HEK293 (cell line): ENCODE measurements at regions not wholly inside any gene's neighbourhood (a gene's known extent, or its start where the extent isn't known, plus 50 kb on each side); places are given as distances from the start of the nearest gene placed in this dataset.

Experiments used
- CTCF ChIA-PET: fragments of 350-600 bp; formaldehyde crosslinking; extraction: SDS; loops from one replicate; lab custom pipeline; 2021; ENCODE audit warnings: antibody characterized with exemption; lab: Yijun Ruan, JAX
- POLR2A ChIA-PET: fragments of 300-600 bp; formaldehyde crosslinking; extraction: SDS; loops from one replicate; lab custom pipeline; 2020; ENCODE audit warnings: antibody characterized with exemption, inconsistent platforms; lab: Yijun Ruan, JAX
- H3K27ac ChIP-seq: fragments of 200-500 bp; sonication (Bioruptor generic); 2 replicates; pipeline ENCODE4 v1.5.1; 2014; ENCODE audit warnings: low read depth, low read length, control low read depth, inconsistent platforms; ENCODE audit errors: extremely low read depth
- H3K36me3 ChIP-seq, 2 experiments: fragments of 200-500 bp in 1 of 2; sonication (Bioruptor generic) in 1 of 2; 1 replicate in 1 of 2; 2 replicates in 1 of 2; pipeline ENCODE4 v1.5.1; 2014 to 2017; ENCODE audit warnings: inconsistent platforms in 2 of 2, low read length in 2 of 2; ENCODE audit not compliant: control insufficient read depth in 2 of 2, insufficient read depth in 1 of 2
- H3K4me1 ChIP-seq: fragments of 200-500 bp; sonication (Bioruptor generic); 2 replicates; pipeline ENCODE4 v1.5.1; 2014; ENCODE audit warnings: mild to moderate bottlenecking, low read length, inconsistent platforms; ENCODE audit not compliant: control insufficient read depth, insufficient read depth
- H3K4me3 ChIP-seq: 2 replicates; pipeline ENCODE4 v1.5.1; 2011; ENCODE audit warnings: low read depth, mild to moderate bottlenecking, control low read depth, low read length, moderate library complexity
- H3K9me3 ChIP-seq: fragments of 200-500 bp; sonication (Bioruptor generic); 2 replicates; pipeline ENCODE4 v1.5.1; 2014; ENCODE audit warnings: low read depth, low read length, inconsistent platforms; ENCODE audit not compliant: control insufficient read depth, insufficient read depth
- GLI2 ChIP-seq: fragments of 450-650 bp; formaldehyde crosslinking; IDR thresholded peaks from 2 replicates; pipeline ENCODE4; 2017; ENCODE audit warnings: missing biosample characterization, missing genetic modification characterization, low read depth, borderline replicate concordance
- KLF1 ChIP-seq: fragments of 450-650 bp; formaldehyde crosslinking; IDR thresholded peaks from 2 replicates; pipeline ENCODE4 v1.5.1; 2016; ENCODE audit warnings: missing biosample characterization, missing genetic modification characterization
- KLF10 ChIP-seq: fragments of 450-650 bp; IDR thresholded peaks from 2 replicates; pipeline ENCODE4 v1.5.1; 2018; ENCODE audit warnings: missing biosample characterization, mild to moderate bottlenecking, missing genetic modification characterization
- PRDM2 ChIP-seq: fragments of 450-650 bp; formaldehyde crosslinking; IDR thresholded peaks from 2 replicates; pipeline ENCODE4 v1.5.1; 2016; ENCODE audit warnings: missing biosample characterization, missing genetic modification characterization, borderline replicate concordance
- SCRT2 ChIP-seq: fragments of 450-650 bp; formaldehyde crosslinking; IDR thresholded peaks from 2 replicates; pipeline ENCODE4 v1.5.1; 2016; ENCODE audit warnings: missing biosample characterization, missing genetic modification characterization
- ZFHX2 ChIP-seq: fragments of 450-650 bp; formaldehyde crosslinking; conservative IDR thresholded peaks from 2 replicates; pipeline ENCODE4 v1.5.1; 2016; ENCODE audit warnings: missing biosample characterization, missing genetic modification characterization
- ZNF133 ChIP-seq: fragments of 450-650 bp; formaldehyde crosslinking; IDR thresholded peaks from 2 replicates; pipeline ENCODE4 v1.5.1; 2016; ENCODE audit warnings: missing biosample characterization, missing genetic modification characterization
- ZNF184 ChIP-seq: fragments of 450-650 bp; IDR thresholded peaks from 2 replicates; pipeline ENCODE4 v1.5.1; 2018; ENCODE audit warnings: missing biosample characterization, mild to moderate bottlenecking, missing genetic modification characterization
- ZNF19 ChIP-seq: fragments of 450-650 bp; formaldehyde crosslinking; IDR thresholded peaks from 2 replicates; pipeline ENCODE4; 2016; ENCODE audit warnings: missing biosample characterization, missing genetic modification characterization, low read depth
- ZNF366 ChIP-seq: fragments of 450-650 bp; formaldehyde crosslinking; conservative IDR thresholded peaks from 2 replicates; pipeline ENCODE4 v1.5.1; 2016; ENCODE audit warnings: missing biosample characterization, missing genetic modification characterization
- ZNF473 ChIP-seq: fragments of 450-650 bp; formaldehyde crosslinking; IDR thresholded peaks from 2 replicates; pipeline ENCODE4 v1.5.1; 2017; ENCODE audit warnings: missing biosample characterization, missing genetic modification characterization
- ZNF514 ChIP-seq: fragments of 450-650 bp; formaldehyde crosslinking; IDR thresholded peaks from 2 replicates; pipeline ENCODE4 v1.5.1; 2016; ENCODE audit warnings: missing biosample characterization, missing genetic modification characterization
- ZNF518A ChIP-seq: fragments of 450-650 bp; formaldehyde crosslinking; conservative IDR thresholded peaks from 2 replicates; pipeline ENCODE4 v1.5.1; 2016; ENCODE audit warnings: low read depth, missing biosample characterization, missing genetic modification characterization
- ZNF600 ChIP-seq: fragments of 450-650 bp; formaldehyde crosslinking; IDR thresholded peaks from 2 replicates; pipeline ENCODE4 v1.5.1; 2016; ENCODE audit warnings: missing biosample characterization, missing genetic modification characterization
- ZNF639 ChIP-seq: fragments of 450-650 bp; formaldehyde crosslinking; IDR thresholded peaks from 2 replicates; pipeline ENCODE4 v1.5.1; 2016; ENCODE audit warnings: missing biosample characterization, missing genetic modification characterization
- ZNF692 ChIP-seq: fragments of 450-650 bp; formaldehyde crosslinking; IDR thresholded peaks from 2 replicates; pipeline ENCODE4 v1.5.1; 2016; ENCODE audit warnings: missing biosample characterization, missing genetic modification characterization
- ZNF776 ChIP-seq: fragments of 450-650 bp; formaldehyde crosslinking; IDR thresholded peaks from 2 replicates; pipeline ENCODE4 v1.5.0; 2017; ENCODE audit warnings: missing biosample characterization, missing genetic modification characterization, borderline replicate concordance
- ZNF785 ChIP-seq: fragments of 450-650 bp; formaldehyde crosslinking; IDR thresholded peaks from 2 replicates; pipeline ENCODE4 v1.5.1; 2016; ENCODE audit warnings: missing biosample characterization, missing genetic modification characterization

GRCh38 chr5:167263185-167263584 is 1028.3 kb upstream of the WWC1 start (continued):
- TF ChIP-seq ZNF518A (tag by site-specific recombination) (no peak), SCRT2 (tag by site-specific recombination) (no peak), KLF10 (no peak), ZNF600 (tag by site-specific recombination) (no peak)

- no peaks in the 10 kb centered on the region for H3K4me1 ChIP-seq
- no peak overlapping the region for H3K4me3 ChIP-seq
- ChIA-PET CTCF (interaction anchor here (0.6 kb wide), 2 partner anchors 85 to 109 kb away, joined by 4 to 6 read pairs; no protein-coding TSS in a partner anchor), POLR2A (no interaction called here)
- no peaks in the 10 kb centered on the region for H3K36me3 ChIP-seq
- H3K27ac ChIP-seq, result no peak overlapping the region
- TF ChIP-seq ZNF473 (tag by site-specific recombination) (no peak), ZNF19 (no peak), ZNF366 (tag by site-specific recombination) (no peak)
- no peaks in the 10 kb centered on the region for H3K9me3 ChIP-seq
These were observed 1027.1 kb upstream of the WWC1 start for GRCh38 chr5:167264348-167264747.

GRCh38 chr5:167268337-167268736 is 1023.1 kb upstream of the WWC1 start:
- H3K9me3 ChIP-seq, result no peaks in the 10 kb centered on the region
- H3K36me3 ChIP-seq, result no peaks in the 10 kb centered on the region
- no peak overlapping the region for H3K4me3 ChIP-seq
- H3K4me1 ChIP-seq, result no peaks in the 10 kb centered on the region
- no peak for TF ChIP-seq ZNF514
- no peak for TF ChIP-seq ZNF785 (tag by site-specific recombination)
- no peak for TF ChIP-seq ZNF639 (tag by site-specific recombination)
- TF ChIP-seq ZNF19, result no peak
- TF ChIP-seq ZNF133, result no peak
- no peak for TF ChIP-seq ZFHX2 (tag by site-specific recombination)
- no peak for TF ChIP-seq ZNF776
- H3K27ac ChIP-seq, result no peak overlapping the region
- POLR2A ChIA-PET, result no interaction called here
- CTCF ChIA-PET, result no interaction called here

- H3K9me3 ChIP-seq, result no peaks in the 10 kb centered on the region
- CTCF ChIA-PET, result no interaction called here
- no peak overlapping the region for H3K27ac ChIP-seq
- TF ChIP-seq KLF1 (tag by site-specific recombination) (no peak), ZNF366 (tag by site-specific recombination) (no peak), ZNF184 (tag by site-specific recombination) (no peak), ZNF692 (no peak), PRDM2 (tag by site-specific recombination) (no peak), GLI2 (tag by site-specific recombination) (no peak)
- TF ChIP-seq, all 188 proteins: peak for 0
- no peaks in the 10 kb centered on the region for H3K36me3 ChIP-seq
- H3K4me3 ChIP-seq, result no peak overlapping the region
- H3K4me1 ChIP-seq, result no peaks in the 10 kb centered on the region
- POLR2A ChIA-PET, result no interaction called here
These were observed 1022.3 kb upstream of the WWC1 start for GRCh38 chr5:167269146-167269545.
